Natural killer cell treated with Interleukin-12 subunit alpha and Interleukin-12 subunit beta and Interleukin-15 and Interleukin-18, amount 100 ng/mL, for 72 hours (primary cell): ENCODE measurements at regions not wholly inside any gene's neighbourhood (a gene's known extent, or its start where the extent isn't known, plus 50 kb on each side); places are given as distances from the start of the nearest gene placed in this dataset.
"Not testable (repeated sequence)": the region's sequence is repeated elsewhere in the genome, so short reads cannot be mapped to it uniquely, and the experiment has no call there.

Source experiments
- ATAC-seq, 2 donors: fragments of 150-1000 bp; cut with Tn5 transposase in 1 of 2; sonication (Bioruptor Pico), chemical (Tn5 transposase) in 1 of 2; 2 replicates each; pipeline ENCODE4 v1.10.0; 2021
- DNase-seq: peaks from one replicate; pipeline ENCODE4 v3.0.0; 2022; ENCODE audit warnings: low spot score
- H3K27ac Mint-ChIP-seq, 2 donors: 1 replicate in 1 of 2; 2 replicates in 1 of 2; pipeline ENCODE4 v1.8.0; 2022; ENCODE audit warnings: mixed read lengths in 2 of 2, mild to moderate bottlenecking in 1 of 2, moderate library complexity in 1 of 2
- H3K27me3 Mint-ChIP-seq, 2 donors: 1 replicate in 1 of 2; 2 replicates in 1 of 2; pipeline ENCODE4 v1.8.0; 2022; ENCODE audit warnings: mixed read lengths in 2 of 2
- H3K36me3 Mint-ChIP-seq: one replicate; pipeline ENCODE4 v1.8.0; 2022; ENCODE audit warnings: mixed read lengths
- H3K4me1 Mint-ChIP-seq, 2 donors: 1 replicate in 1 of 2; 2 replicates in 1 of 2; pipeline ENCODE4 v1.8.0; 2022; ENCODE audit warnings: low read depth in 2 of 2, mixed read lengths in 2 of 2, mild to moderate bottlenecking in 1 of 2
- H3K4me3 Mint-ChIP-seq: one replicate; pipeline ENCODE4 v1.8.0; 2022; ENCODE audit warnings: mixed read lengths
- H3K9me3 Mint-ChIP-seq: 2 replicates; pipeline ENCODE4 v1.8.0; 2022; ENCODE audit warnings: mixed read lengths

DNA sequence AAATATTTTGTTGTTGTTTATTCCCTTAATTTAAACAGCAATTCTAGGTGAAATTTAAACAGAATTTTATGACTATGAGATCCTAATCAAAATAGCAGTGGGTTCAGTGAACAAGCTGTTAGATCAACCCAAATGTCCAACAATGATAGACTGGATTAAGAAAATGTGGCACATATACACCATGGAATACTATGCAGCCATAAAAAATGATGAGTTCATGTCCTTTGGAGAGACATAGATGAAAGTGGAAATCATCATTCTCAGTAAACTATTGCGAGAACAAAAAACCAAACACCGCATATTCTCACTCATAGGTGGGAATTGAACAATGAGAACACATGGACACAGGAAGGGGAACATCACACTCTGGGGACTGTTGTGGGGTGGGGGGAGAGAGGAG, 407.3 kb upstream of the ADAMTSL1 start:
- not testable (repeated sequence) for H3K27me3 Mint-ChIP-seq, H3K9me3 Mint-ChIP-seq, H3K4me1 Mint-ChIP-seq, ATAC-seq, H3K4me3 Mint-ChIP-seq, DNase-seq, H3K36me3 Mint-ChIP-seq, H3K27ac Mint-ChIP-seq

GRCh38 chr9:18067548-18068120, 406.3 kb upstream of the ADAMTSL1 start:
- Mint-ChIP-seq H3K27ac (no peak overlapping the region), H3K36me3 (no peaks in the 10 kb centered on the region), H3K4me1 (no peaks in the 10 kb centered on the region), H3K9me3 (peaks cover 5% of the 10 kb centered on the region), H3K27me3 (no peaks in the 10 kb centered on the region), H3K4me3 (no peak overlapping the region)
- ATAC-seq: no peak
- no peak for DNase-seq

- Mint-ChIP-seq H3K27me3 (no peaks in the 10 kb centered on the region), H3K4me1 (no peaks in the 10 kb centered on the region), H3K36me3 (no peaks in the 10 kb centered on the region), H3K27ac (no peak overlapping the region), H3K9me3 (peaks cover 5% of the 10 kb centered on the region), H3K4me3 (no peak overlapping the region)
- no peak for ATAC-seq
- DNase-seq: no peak
Observed at GRCh38 chr9:18068900-18069299, 405.1 kb upstream of the ADAMTSL1 start.

GRCh38 chr9:18071651-18072060, 402.3 kb upstream of the ADAMTSL1 start:
- Mint-ChIP-seq H3K36me3 (no peaks in the 10 kb centered on the region), H3K27ac (no peak overlapping the region), H3K27me3 (no peaks in the 10 kb centered on the region), H3K9me3 (peaks cover 7% of the 10 kb centered on the region), H3K4me1 (no peaks in the 10 kb centered on the region), H3K4me3 (no peak overlapping the region)
- DNase-seq (no peak), ATAC-seq (no peak)

DNA sequence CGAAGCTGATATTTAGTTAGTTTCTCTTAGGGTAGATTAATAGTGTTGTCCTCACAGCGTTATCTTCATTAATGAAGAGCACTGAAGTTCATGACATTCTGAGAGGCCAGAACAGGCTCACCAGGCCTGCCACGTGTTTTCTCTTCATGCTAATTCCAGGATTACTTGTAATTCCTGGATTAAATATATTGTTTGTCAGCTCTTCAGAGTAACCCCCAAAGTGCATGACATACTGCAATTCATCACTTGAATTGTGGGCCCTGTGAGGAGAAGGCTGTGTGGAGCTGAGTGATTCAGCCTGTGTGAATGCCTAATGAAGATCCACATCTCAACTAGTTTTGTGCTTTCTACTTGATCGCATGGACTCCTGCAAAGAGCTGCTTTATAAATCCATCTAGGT, 401.0 kb upstream of the ADAMTSL1 start:
- peaks cover 8% of the 10 kb centered on the region for H3K9me3 Mint-ChIP-seq
- H3K4me3 Mint-ChIP-seq: no peak overlapping the region
- no peaks in the 10 kb centered on the region for H3K4me1 Mint-ChIP-seq
- no peaks in the 10 kb centered on the region for H3K27me3 Mint-ChIP-seq
- DNase-seq (no peak), ATAC-seq (no peak)
- peaks cover 5% of the 10 kb centered on the region for H3K36me3 Mint-ChIP-seq
- H3K27ac Mint-ChIP-seq: no peak overlapping the region

GRCh38 chr9:18074041-18074440, 399.9 kb upstream of the ADAMTSL1 start:
- ATAC-seq: no peak
- Mint-ChIP-seq H3K36me3 (peaks cover 5% of the 10 kb centered on the region), H3K27ac (no peak overlapping the region)

GRCh38 chr9:18075253-18075952, 398.6 kb upstream of the ADAMTSL1 start:
- ATAC-seq: no peak
- Mint-ChIP-seq H3K36me3 (peaks cover 5% of the 10 kb centered on the region), H3K4me3 (no peak overlapping the region), H3K9me3 (peaks cover 14% of the 10 kb centered on the region), H3K4me1 (no peaks in the 10 kb centered on the region), H3K27ac (no peak overlapping the region), H3K27me3 (no peaks in the 10 kb centered on the region)
- no peak for DNase-seq

More at GRCh38 chr9:18074041-18074440, 399.9 kb upstream of the ADAMTSL1 start:
- H3K9me3 Mint-ChIP-seq: peaks cover 8% of the 10 kb centered on the region
- H3K4me3 Mint-ChIP-seq: no peak overlapping the region
- no peaks in the 10 kb centered on the region for H3K4me1 Mint-ChIP-seq
- H3K27me3 Mint-ChIP-seq: no peaks in the 10 kb centered on the region
- no peak for DNase-seq

GRCh38 chr9:18077941-18078678, 395.8 kb upstream of the ADAMTSL1 start:
- H3K27ac Mint-ChIP-seq: no peak overlapping the region
- ATAC-seq: no peak
- no peaks in the 10 kb centered on the region for H3K4me1 Mint-ChIP-seq
- H3K27me3 Mint-ChIP-seq: no peaks in the 10 kb centered on the region
- no peak for DNase-seq
- H3K36me3 Mint-ChIP-seq: peaks cover 5% of the 10 kb centered on the region
- H3K4me3 Mint-ChIP-seq: no peak overlapping the region
- H3K9me3 Mint-ChIP-seq: peaks cover 17% of the 10 kb centered on the region

GRCh38 chr9:18092138-18092537, 381.8 kb upstream of the ADAMTSL1 start:
- Mint-ChIP-seq H3K9me3 (no peaks in the 10 kb centered on the region), H3K27ac (no peak overlapping the region), H3K27me3 (no peaks in the 10 kb centered on the region), H3K4me3 (no peak overlapping the region), H3K4me1 (no peaks in the 10 kb centered on the region), H3K36me3 (no peaks in the 10 kb centered on the region)
- DNase-seq (no peak), ATAC-seq (no peak)

DNA sequence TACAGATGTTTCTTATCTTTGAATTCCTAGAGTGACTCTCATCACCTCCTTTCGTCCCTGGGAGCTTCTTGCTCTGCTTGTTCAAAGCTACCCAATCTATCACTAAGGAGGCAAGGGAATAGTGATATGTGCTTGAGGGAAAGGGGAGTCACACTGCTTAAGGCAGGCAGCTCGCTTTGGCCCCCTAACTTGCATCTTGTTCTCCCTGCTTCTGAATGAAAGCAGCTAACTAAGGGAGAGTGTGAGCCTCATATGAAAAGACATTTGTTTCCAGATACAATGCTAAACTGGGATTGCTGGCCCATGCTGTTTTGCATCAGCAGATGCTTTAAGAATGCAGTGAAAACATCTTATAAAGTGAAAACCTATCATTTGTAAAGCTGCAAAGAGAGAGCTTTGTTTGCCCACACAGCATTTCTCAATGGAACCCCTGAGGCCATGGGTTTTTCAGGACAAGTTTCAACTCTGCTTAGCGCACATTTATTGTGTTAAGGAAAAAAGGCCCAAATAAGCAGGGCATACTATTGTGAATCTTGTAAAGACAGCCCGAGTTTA, 367.9 kb upstream of the ADAMTSL1 start:
- no peaks in the 10 kb centered on the region for H3K27me3 Mint-ChIP-seq
- DNase-seq (no peak), ATAC-seq (no peak)
- no peaks in the 10 kb centered on the region for H3K36me3 Mint-ChIP-seq
- no peak overlapping the region for H3K4me3 Mint-ChIP-seq
- H3K4me1 Mint-ChIP-seq: no peaks in the 10 kb centered on the region
- H3K27ac Mint-ChIP-seq: no peak overlapping the region
- peaks cover 12% of the 10 kb centered on the region for H3K9me3 Mint-ChIP-seq

DNA sequence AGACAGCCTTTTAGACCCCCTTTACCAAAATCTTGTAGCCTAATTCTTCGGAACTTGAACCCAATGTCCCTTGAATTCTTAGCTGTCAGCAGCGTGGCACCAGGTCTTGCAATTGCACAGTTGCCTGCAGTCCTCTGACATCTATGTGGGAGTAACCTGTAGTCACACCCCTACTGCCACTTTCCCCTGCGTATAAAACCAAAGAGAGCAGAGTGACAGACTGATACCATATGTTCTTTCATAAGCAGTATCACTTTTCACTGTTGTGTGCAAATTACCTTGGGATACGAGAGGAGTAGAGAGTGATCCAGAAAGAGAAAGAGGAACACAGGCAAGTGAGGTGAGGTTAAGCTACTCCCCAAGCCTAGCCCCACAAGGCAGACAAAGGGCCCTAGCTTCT, 364.3 kb upstream of the ADAMTSL1 start:
- no peaks in the 10 kb centered on the region for H3K27me3 Mint-ChIP-seq
- DNase-seq (no peak), ATAC-seq (no peak)
- H3K27ac Mint-ChIP-seq: no peak overlapping the region
- no peaks in the 10 kb centered on the region for H3K36me3 Mint-ChIP-seq
- H3K9me3 Mint-ChIP-seq: peaks cover 12% of the 10 kb centered on the region
- H3K4me1 Mint-ChIP-seq: no peaks in the 10 kb centered on the region
- no peak overlapping the region for H3K4me3 Mint-ChIP-seq

DNA sequence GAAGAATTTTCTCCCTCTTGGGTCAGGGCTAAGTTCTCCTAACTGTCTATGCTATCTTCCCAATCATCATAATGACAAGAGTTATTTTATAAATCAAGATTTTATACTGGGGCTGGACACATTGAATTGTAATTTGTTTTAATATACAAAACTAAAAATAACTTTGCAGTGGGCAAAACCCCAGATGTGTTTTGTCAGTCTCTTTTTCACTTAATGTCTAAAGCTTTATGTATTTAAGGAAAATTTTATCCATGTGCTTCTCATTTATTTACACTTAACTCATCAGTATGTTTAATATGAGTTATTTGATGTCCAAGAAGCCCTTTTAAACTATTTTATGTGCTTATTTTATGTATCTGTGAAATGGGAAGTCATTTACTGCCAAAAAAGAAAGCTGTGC, 362.8 kb upstream of the ADAMTSL1 start:
- H3K4me1 Mint-ChIP-seq: no peaks in the 10 kb centered on the region
- H3K36me3 Mint-ChIP-seq: no peaks in the 10 kb centered on the region
- no peak overlapping the region for H3K27ac Mint-ChIP-seq
- peaks cover 15% of the 10 kb centered on the region for H3K9me3 Mint-ChIP-seq
- DNase-seq: no peak
- ATAC-seq: no peak
- no peaks in the 10 kb centered on the region for H3K27me3 Mint-ChIP-seq
- no peak overlapping the region for H3K4me3 Mint-ChIP-seq

DNA sequence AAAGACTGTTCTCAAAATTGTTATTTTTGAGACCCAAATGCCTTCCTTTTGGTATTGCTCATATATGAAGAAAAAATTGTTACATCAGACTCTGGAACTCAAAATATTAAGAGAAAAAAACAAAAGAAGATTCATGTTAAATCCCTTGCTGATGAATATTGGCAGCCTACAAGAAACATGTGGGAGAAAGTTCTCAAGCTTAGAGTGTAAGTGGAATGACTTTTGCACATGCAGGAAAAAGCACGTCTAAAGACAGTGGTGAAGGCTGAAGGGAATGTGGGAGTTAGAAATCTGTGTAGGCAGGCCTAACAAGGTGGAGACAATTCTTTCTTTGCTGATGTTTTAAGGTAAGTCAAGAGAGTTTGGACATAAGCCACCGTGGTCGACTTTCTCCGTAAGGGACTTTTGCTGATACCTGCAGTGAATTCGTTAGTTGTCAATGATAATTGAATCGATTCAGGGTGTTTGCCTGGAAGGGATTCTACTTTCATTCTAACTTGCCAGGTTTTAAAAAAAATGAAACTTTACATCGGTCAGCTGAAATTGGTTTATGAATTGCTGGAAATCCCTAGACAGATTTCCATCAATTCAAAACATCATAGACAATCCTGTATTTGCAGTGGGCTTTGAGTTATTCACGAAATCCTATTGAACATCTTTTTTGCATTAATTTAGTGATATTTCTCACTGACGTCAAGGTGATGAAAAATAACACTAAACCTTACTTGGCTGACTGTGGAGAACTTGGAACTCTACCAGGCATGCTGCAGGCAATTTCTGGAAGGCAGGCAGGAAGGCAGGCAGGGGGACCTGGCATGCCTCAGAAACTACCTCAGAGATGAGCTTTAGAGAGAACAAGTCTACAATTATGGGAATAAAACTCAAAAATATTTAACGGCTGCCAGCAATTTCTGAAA, 359.1 kb upstream of the ADAMTSL1 start:
- Mint-ChIP-seq H3K27me3 (no peaks in the 10 kb centered on the region), H3K4me3 (no peak overlapping the region), H3K36me3 (no peaks in the 10 kb centered on the region), H3K4me1 (no peaks in the 10 kb centered on the region), H3K9me3 (peaks cover 17% of the 10 kb centered on the region), H3K27ac (no peak overlapping the region)
- ATAC-seq: no peak
- no peak for DNase-seq
